Endodermal cell (in vitro differentiated cells): ENCODE measurements at regions not wholly inside any gene's neighbourhood (a gene's known extent, or its start where the extent isn't known, plus 50 kb on each side); places are given as distances from the start of the nearest gene placed in this dataset.

Experiments used
- DNase-seq: peaks from one replicate; pipeline ENCODE4 v3.0.0-alpha.2; 2017
- H3K27ac ChIP-seq: 2 replicates; pipeline ENCODE4 v1.5.1; 2013; ENCODE audit warnings: mild to moderate bottlenecking, low read depth, low read length, moderate library complexity
- H3K27me3 ChIP-seq: 2 replicates; pipeline ENCODE4 v1.6.1; 2013; ENCODE audit warnings: mild to moderate bottlenecking, low read length, moderate library complexity; ENCODE audit not compliant: insufficient read depth, control insufficient read depth, poor library complexity, severe bottlenecking
- H3K36me3 ChIP-seq: 2 replicates; pipeline ENCODE4 v1.7.0; 2013; ENCODE audit warnings: mild to moderate bottlenecking, low read length, moderate library complexity; ENCODE audit not compliant: control insufficient read depth, insufficient read depth
- H3K4me1 ChIP-seq: one replicate; pipeline ENCODE4 v1.7.0; 2013; ENCODE audit warnings: low read length; ENCODE audit not compliant: control insufficient read depth, insufficient read depth
- H3K4me3 ChIP-seq: 2 replicates; pipeline ENCODE4 v1.5.1; 2013; ENCODE audit warnings: mild to moderate bottlenecking, low read length, moderate library complexity
- H3K9ac ChIP-seq: 2 replicates; pipeline ENCODE4 v1.6.1; 2013; ENCODE audit warnings: mild to moderate bottlenecking, low read length, moderate library complexity; ENCODE audit not compliant: poor library complexity, severe bottlenecking; ENCODE audit errors: extremely low read depth
- H3K9me3 ChIP-seq: 2 replicates; pipeline ENCODE4 v1.6.1; 2013; ENCODE audit warnings: mild to moderate bottlenecking, low read length, moderate library complexity; ENCODE audit not compliant: control insufficient read depth
- H3K27ac Mint-ChIP-seq: 2 replicates; pipeline ENCODE4 v1.8.0; 2020; ENCODE audit warnings: mixed read lengths
- H3K27me3 Mint-ChIP-seq: 2 replicates; pipeline ENCODE4 v1.8.0; 2021; ENCODE audit warnings: mild to moderate bottlenecking, mixed read lengths; ENCODE audit not compliant: insufficient read depth
- H3K36me3 Mint-ChIP-seq: 2 replicates; pipeline ENCODE4 v1.8.0; 2020; ENCODE audit warnings: low read depth, mixed read lengths
- H3K4me1 Mint-ChIP-seq: 2 replicates; pipeline ENCODE4 v1.8.0; 2020; ENCODE audit warnings: mixed read lengths
- H3K4me3 Mint-ChIP-seq: 2 replicates; pipeline ENCODE4 v1.8.0; 2020; ENCODE audit warnings: mild to moderate bottlenecking, moderate library complexity, mixed read lengths
- H3K9me3 Mint-ChIP-seq: 2 replicates; pipeline ENCODE4 v1.8.0; 2020; ENCODE audit warnings: mild to moderate bottlenecking, mixed read lengths
- CTCF ChIP-seq: fragments of 200-600 bp; sonication (generic); conservative IDR thresholded peaks from 2 replicates; pipeline ENCODE4 v1.5.0; 2021; ENCODE audit warnings: antibody characterized with exemption, mild to moderate bottlenecking
- WGBS, 2 experiments: methylation state at CpG; one replicate each; pipeline versions ENCODE4 v1.1.5 to v1.1.7; 2013; ENCODE audit warnings: missing lambda C conversion rate in 2 of 2, mixed read lengths in 1 of 2; ENCODE audit not compliant: insufficient coverage in 1 of 2, insufficient read length in 1 of 2; 5-methylcytosine and 5-hydroxymethylcytosine counted together

GRCh38 chr4:158067646-158068045 lies 105.2 kb downstream of the GASK1B start:
- H3K9ac ChIP-seq: no peak overlapping the region
- WGBS, 2 experiments: 92% methylated on average over 2 of the region's 2 CpGs; no CpG with 5 or more reads in 1 of the 2 experiments
- no peak overlapping the region for H3K4me3 ChIP-seq
- no peaks in the 10 kb centered on the region for H3K9me3 Mint-ChIP-seq
- no peak overlapping the region for H3K4me3 Mint-ChIP-seq
- DNase-seq: no peak
- H3K4me1 Mint-ChIP-seq: no peaks in the 10 kb centered on the region
- no peaks in the 10 kb centered on the region for H3K27me3 ChIP-seq
- no peaks in the 10 kb centered on the region for H3K36me3 Mint-ChIP-seq
- no peaks in the 10 kb centered on the region for H3K4me1 ChIP-seq
- H3K27ac Mint-ChIP-seq: no peak overlapping the region
- H3K27me3 Mint-ChIP-seq: no peaks in the 10 kb centered on the region
- no peak overlapping the region for H3K27ac ChIP-seq
- no peak for TF ChIP-seq CTCF
- no peaks in the 10 kb centered on the region for H3K36me3 ChIP-seq
- no peaks in the 10 kb centered on the region for H3K9me3 ChIP-seq

- no CpG with 5 or more reads among the region's 1 CpG for WGBS, 2 experiments
- no peak for DNase-seq
- H3K9ac ChIP-seq: no peak overlapping the region
- no peaks in the 10 kb centered on the region for H3K27me3 ChIP-seq
- no peak for TF ChIP-seq CTCF
- H3K9me3 ChIP-seq: no peaks in the 10 kb centered on the region
- no peaks in the 10 kb centered on the region for H3K36me3 ChIP-seq
- Mint-ChIP-seq H3K27me3 (no peaks in the 10 kb centered on the region), H3K4me1 (peaks cover 7% of the 10 kb centered on the region), H3K9me3 (no peaks in the 10 kb centered on the region), H3K4me3 (no peak overlapping the region), H3K27ac (no peak overlapping the region), H3K36me3 (no peaks in the 10 kb centered on the region)
- no peak overlapping the region for H3K4me3 ChIP-seq
- no peaks in the 10 kb centered on the region for H3K4me1 ChIP-seq
- H3K27ac ChIP-seq: no peak overlapping the region
Observed at GRCh38 chr4:158065603-158066002, 107.2 kb downstream of the GASK1B start.

- Mint-ChIP-seq H3K27ac (no peak overlapping the region), H3K27me3 (no peaks in the 10 kb centered on the region), H3K4me3 (no peak overlapping the region), H3K9me3 (no peaks in the 10 kb centered on the region), H3K4me1 (peaks cover 7% of the 10 kb centered on the region), H3K36me3 (no peaks in the 10 kb centered on the region)
- Histone ChIP-seq H3K27ac (no peak overlapping the region), H3K4me3 (no peak overlapping the region), H3K4me1 (no peaks in the 10 kb centered on the region), H3K9ac (no peak overlapping the region), H3K36me3 (no peaks in the 10 kb centered on the region), H3K9me3 (no peaks in the 10 kb centered on the region), H3K27me3 (no peaks in the 10 kb centered on the region)
- WGBS, 2 experiments: 56% methylated on average over 3 of the region's 3 CpGs; no CpG with 5 or more reads in 1 of the 2 experiments
- DNase-seq: peak; percentile 49
- TF ChIP-seq CTCF: peak; percentile 64
Observed at GRCh38 chr4:158065176-158065575, 107.6 kb downstream of the GASK1B start.
